ENCODE measurements at regions not wholly inside any gene's neighbourhood (a gene's known extent, or its start where the extent isn't known, plus 50 kb on each side); places are given as distances from the start of the nearest gene placed in this dataset.

- CTCF ChIA-PET: interaction anchor here (1.1 kb wide), 1 partner anchor 10 kb away, joined by 4 read pairs; no protein-coding TSS in a partner anchor
- intact Hi-C loops (cut with micrococcal nuclease): no loop called here
- DNase-seq (no peak), ATAC-seq (ENCODE audit: low read depth) (no peak)
- Mint-ChIP-seq H3K27ac (no peak overlapping the region), H3K4me1 (no peaks in the 10 kb centered on the region), H3K27me3 (peaks cover 12% of the 10 kb centered on the region), H3K4me3 (no peak overlapping the region), H3K9me3 (ENCODE audit: insufficient read depth) (no peaks in the 10 kb centered on the region)
- Histone ChIP-seq H3K9me3 (ENCODE audit: control extremely low read depth in 1 of 3, control insufficient read depth in 2 of 3, insufficient read depth in 1 of 3, low read length in 2 of 3) (no peaks in the 10 kb centered on the region), H3K36me3 (replicated peaks in 1 of 2; ENCODE audit: control extremely low read depth in 1 of 2, control insufficient read depth in 1 of 2, extremely low read depth in 1 of 2, insufficient read depth in 2 of 2, low read length in 1 of 2) (no peaks in the 10 kb centered on the region), H3K4me1 (ENCODE audit: control insufficient read depth in 2 of 2, insufficient read depth in 2 of 2, low read length in 2 of 2) (no peaks in the 10 kb centered on the region), H3K27ac (ENCODE audit: low read length in 2 of 2) (no peak overlapping the region), H3K4me2 (replicated peaks; ENCODE audit: low read depth, low read length, poor library complexity, severe bottlenecking) (no peak overlapping the region), H3K9ac (ENCODE audit: low read length) (no peak overlapping the region), H2AFZ (ENCODE audit: insufficient read depth, low read depth, low read length, poor library complexity, severe bottlenecking) (no peak overlapping the region), H3K79me2 (ENCODE audit: control insufficient read depth, insufficient read depth, low read length) (no peaks in the 10 kb centered on the region), H4K20me1 (ENCODE audit: control insufficient read depth, insufficient read depth, low read length, poor library complexity, severe bottlenecking) (no peaks in the 10 kb centered on the region), H3K27me3 (replicated peaks in 1 of 4; ENCODE audit: control extremely low read depth in 1 of 4, control insufficient read depth in 3 of 4, insufficient read depth in 4 of 4, low read length in 3 of 4) (no peaks in the 10 kb centered on the region), H3K4me3 (ENCODE audit: control extremely low read depth in 1 of 5, extremely low read depth in 1 of 5, insufficient read depth in 1 of 5, low read depth in 2 of 5, low read length in 4 of 5) (no peak overlapping the region)
- no peak for TF ChIP-seq CTCF (IDR thresholded peaks at IDR 0.05)
- no peak for TF ChIP-seq EZH2 (IDR thresholded peaks at IDR 0.05; ENCODE audit: borderline replicate concordance, insufficient read depth, low read depth, low read length, poor library complexity, severe bottlenecking)
- 100% methylated on average over 2 of the region's 2 CpGs for WGBS (ENCODE audit: insufficient coverage)
- POLR2A ChIA-PET: no interaction called here
Observed at GRCh38 chr5:109529520-109529919, 119.7 kb upstream of the PJA2 start.

GRCh38 chr5:109524555-109524954, 114.8 kb upstream of the PJA2 start:
- TF ChIP-seq EZH2 (IDR thresholded peaks at IDR 0.05; ENCODE audit: borderline replicate concordance, insufficient read depth, low read depth, low read length, poor library complexity, severe bottlenecking) (no peak), CTCF (IDR thresholded peaks at IDR 0.05) (no peak)
- Histone ChIP-seq H3K79me2 (ENCODE audit: control insufficient read depth, insufficient read depth, low read length) (no peaks in the 10 kb centered on the region), H3K4me1 (ENCODE audit: control insufficient read depth in 2 of 2, insufficient read depth in 2 of 2, low read length in 2 of 2) (no peaks in the 10 kb centered on the region), H4K20me1 (ENCODE audit: control insufficient read depth, insufficient read depth, low read length, poor library complexity, severe bottlenecking) (no peaks in the 10 kb centered on the region), H3K27ac (ENCODE audit: low read length in 2 of 2) (no peak overlapping the region), H3K4me3 (ENCODE audit: control extremely low read depth in 1 of 5, extremely low read depth in 1 of 5, insufficient read depth in 1 of 5, low read depth in 2 of 5, low read length in 4 of 5) (no peak overlapping the region), H3K4me2 (replicated peaks; ENCODE audit: low read depth, low read length, poor library complexity, severe bottlenecking) (no peak overlapping the region), H3K27me3 (replicated peaks in 1 of 4; ENCODE audit: control extremely low read depth in 1 of 4, control insufficient read depth in 3 of 4, insufficient read depth in 4 of 4, low read length in 3 of 4) (no peaks in the 10 kb centered on the region), H3K9me3 (ENCODE audit: control extremely low read depth in 1 of 3, control insufficient read depth in 2 of 3, insufficient read depth in 1 of 3, low read length in 2 of 3) (no peaks in the 10 kb centered on the region), H2AFZ (ENCODE audit: insufficient read depth, low read depth, low read length, poor library complexity, severe bottlenecking) (no peak overlapping the region), H3K36me3 (replicated peaks in 1 of 2; ENCODE audit: control extremely low read depth in 1 of 2, control insufficient read depth in 1 of 2, extremely low read depth in 1 of 2, insufficient read depth in 2 of 2, low read length in 1 of 2) (no peaks in the 10 kb centered on the region), H3K9ac (ENCODE audit: low read length) (no peak overlapping the region)
- no peaks in the 10 kb centered on the region for H3K4me1 Mint-ChIP-seq
- H3K27ac Mint-ChIP-seq: no peak overlapping the region
- H3K27me3 Mint-ChIP-seq: peaks cover 3% of the 10 kb centered on the region
- H3K4me3 Mint-ChIP-seq: no peak overlapping the region
- no peak for ATAC-seq (ENCODE audit: low read depth)
- intact Hi-C loops (cut with micrococcal nuclease): no loop called here
- 80% methylated on average over 1 of the region's 2 CpGs for WGBS (ENCODE audit: insufficient coverage)
- ChIA-PET POLR2A (no interaction called here), CTCF (no interaction called here)
- no peaks in the 10 kb centered on the region for H3K9me3 Mint-ChIP-seq (ENCODE audit: insufficient read depth)
- DNase-seq: no peak

Data from B cell (primary cell).